ENCODE measurements at regions not wholly inside any gene's neighbourhood (a gene's known extent, or its start where the extent isn't known, plus 50 kb on each side); places are given as distances from the start of the nearest gene placed in this dataset.

DNA sequence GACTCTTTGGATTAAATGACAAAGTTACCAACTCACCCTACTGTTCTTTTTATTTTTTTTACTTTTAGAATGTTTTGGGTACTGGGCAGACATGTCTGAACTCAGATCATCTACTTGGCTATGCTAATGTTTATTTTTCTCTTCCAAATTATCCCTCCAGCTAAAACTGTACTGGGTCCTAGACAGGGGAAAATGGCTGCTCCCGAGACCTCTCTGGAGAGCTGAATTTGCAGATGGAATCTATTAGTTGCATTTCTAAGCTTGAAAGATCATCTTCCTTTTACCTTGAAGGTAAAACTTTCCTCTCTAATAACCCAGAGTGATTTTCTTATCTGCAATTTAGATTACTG lies 197.5 kb upstream of the SEMA6A start:
- TF ChIP-seq YY1 (IDR thresholded peaks at IDR 0.05; ENCODE audit: insufficient read depth, insufficient read length) (no peak), ZNF274 (IDR thresholded peaks at IDR 0.05; ENCODE audit: low read depth, low read length) (no peak)

All from NT2/D1 (cell line).